ENCODE measurements at regions not wholly inside any gene's neighbourhood (a gene's known extent, or its start where the extent isn't known, plus 50 kb on each side); places are given as distances from the start of the nearest gene placed in this dataset.

GRCh38 chr5:106401561-106401960 is 1269.2 kb downstream of the EFNA5 start:
- ChIA-PET CTCF (ENCODE audit: unreplicated experiment) (no interaction called here), POLR2A (interaction anchor here (0.8 kb wide), 1 partner anchor 9 kb away, joined by 3 read pairs; no protein-coding TSS in a partner anchor)
- Histone ChIP-seq H3K4me2 (ENCODE audit: low read length) (no peak overlapping the region), H3K4me1 (ENCODE audit: insufficient read depth, low read length, poor library complexity, severe bottlenecking) (no peaks in the 10 kb centered on the region), H4K20me1 (ENCODE audit: insufficient read depth, low read length) (no peaks in the 10 kb centered on the region), H3K4me3 (ENCODE audit: low read depth, low read length, poor library complexity, severe bottlenecking) (no peak overlapping the region), H2AFZ (ENCODE audit: low read length) (no peak overlapping the region), H3K27ac (ENCODE audit: low read depth, low read length, poor library complexity, severe bottlenecking) (no peak overlapping the region), H3K9me3 (ENCODE audit: low read length) (no peaks in the 10 kb centered on the region), H3K9me2 (ENCODE audit: insufficient read depth, low read length) (no peaks in the 10 kb centered on the region), H3K79me2 (ENCODE audit: insufficient read depth, low read depth, low read length) (no peaks in the 10 kb centered on the region), H3K36me3 (ENCODE audit: insufficient read depth, low read length) (no peaks in the 10 kb centered on the region)
- intact Hi-C loops (cut with micrococcal nuclease; ENCODE audit: unreplicated experiment), result no loop called here
- DNase-seq (ENCODE audit: low spot score), result no peak
- TF ChIP-seq EZH2phosphoT487 (IDR thresholded peaks at IDR 0.05; ENCODE audit: borderline replicate concordance, low read depth, low read length), result no peak
- TF ChIP-seq, protein P1, sequence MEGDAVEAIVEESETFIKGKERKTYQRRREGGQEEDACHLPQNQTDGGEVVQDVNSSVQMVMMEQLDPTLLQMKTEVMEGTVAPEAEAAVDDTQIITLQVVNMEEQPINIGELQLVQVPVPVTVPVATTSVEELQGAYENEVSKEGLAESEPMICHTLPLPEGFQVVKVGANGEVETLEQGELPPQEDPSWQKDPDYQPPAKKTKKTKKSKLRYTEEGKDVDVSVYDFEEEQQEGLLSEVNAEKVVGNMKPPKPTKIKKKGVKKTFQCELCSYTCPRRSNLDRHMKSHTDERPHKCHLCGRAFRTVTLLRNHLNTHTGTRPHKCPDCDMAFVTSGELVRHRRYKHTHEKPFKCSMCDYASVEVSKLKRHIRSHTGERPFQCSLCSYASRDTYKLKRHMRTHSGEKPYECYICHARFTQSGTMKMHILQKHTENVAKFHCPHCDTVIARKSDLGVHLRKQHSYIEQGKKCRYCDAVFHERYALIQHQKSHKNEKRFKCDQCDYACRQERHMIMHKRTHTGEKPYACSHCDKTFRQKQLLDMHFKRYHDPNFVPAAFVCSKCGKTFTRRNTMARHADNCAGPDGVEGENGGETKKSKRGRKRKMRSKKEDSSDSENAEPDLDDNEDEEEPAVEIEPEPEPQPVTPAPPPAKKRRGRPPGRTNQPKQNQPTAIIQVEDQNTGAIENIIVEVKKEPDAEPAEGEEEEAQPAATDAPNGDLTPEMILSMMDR (conservative IDR thresholded peaks at IDR 0.05; ENCODE audit: low read length), result no peak
- no TSS peak for BruUV-seq (replicated peaks)

DNA sequence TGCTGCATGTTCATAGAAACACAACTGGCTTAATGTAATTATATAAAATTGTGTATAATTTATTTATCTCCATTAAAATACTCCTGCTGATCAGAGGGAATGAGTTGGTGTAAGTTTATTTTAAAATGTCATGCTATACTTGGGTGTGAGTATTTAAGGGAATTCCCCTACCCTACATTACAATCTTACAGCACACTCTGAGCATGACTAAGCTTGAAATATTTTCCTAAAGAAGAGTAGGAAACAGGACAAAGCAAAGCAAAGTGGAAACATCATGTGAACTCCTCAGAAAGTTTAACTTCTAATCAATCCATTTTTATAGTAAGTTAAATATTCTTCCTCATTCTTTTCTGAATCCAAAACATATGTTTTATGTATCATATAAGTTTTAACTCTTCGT is 1271.3 kb downstream of the EFNA5 start:
- Histone ChIP-seq H3K79me2 (ENCODE audit: insufficient read depth, low read depth, low read length) (no peaks in the 10 kb centered on the region), H2AFZ (ENCODE audit: low read length) (no peak overlapping the region), H3K36me3 (ENCODE audit: insufficient read depth, low read length) (no peaks in the 10 kb centered on the region), H3K27ac (ENCODE audit: low read depth, low read length, poor library complexity, severe bottlenecking) (no peak overlapping the region), H4K20me1 (ENCODE audit: insufficient read depth, low read length) (no peaks in the 10 kb centered on the region), H3K4me3 (ENCODE audit: low read depth, low read length, poor library complexity, severe bottlenecking) (no peak overlapping the region), H3K9me3 (ENCODE audit: low read length) (no peaks in the 10 kb centered on the region), H3K4me1 (ENCODE audit: insufficient read depth, low read length, poor library complexity, severe bottlenecking) (no peaks in the 10 kb centered on the region), H3K4me2 (ENCODE audit: low read length) (no peak overlapping the region), H3K9me2 (ENCODE audit: insufficient read depth, low read length) (no peaks in the 10 kb centered on the region)
- POLR2A ChIA-PET, result interaction anchor here (0.8 kb wide), 1 partner anchor 14 kb away, joined by 3 read pairs; no protein-coding TSS in a partner anchor
- CTCF ChIA-PET (ENCODE audit: unreplicated experiment), result no interaction called here
- no TSS peak for BruUV-seq (replicated peaks)
- no peak for TF ChIP-seq EZH2phosphoT487 (IDR thresholded peaks at IDR 0.05; ENCODE audit: borderline replicate concordance, low read depth, low read length)
- TF ChIP-seq, protein P1 (conservative IDR thresholded peaks at IDR 0.05; ENCODE audit: low read length), result no peak
- intact Hi-C loops (cut with micrococcal nuclease; ENCODE audit: unreplicated experiment), result no loop called here
- no peak for DNase-seq (ENCODE audit: low spot score)

GRCh38 chr5:106397700-106398099 is 1273.0 kb downstream of the EFNA5 start:
- no peak for DNase-seq (ENCODE audit: low spot score)
- no peak overlapping the region for H3K4me2 ChIP-seq (ENCODE audit: low read length)
- H3K27ac ChIP-seq (ENCODE audit: low read depth, low read length, poor library complexity, severe bottlenecking), result no peak overlapping the region
- intact Hi-C loops (cut with micrococcal nuclease; ENCODE audit: unreplicated experiment), result no loop called here
- ChIA-PET CTCF (ENCODE audit: unreplicated experiment) (no interaction called here), POLR2A (interaction anchor here (0.5 kb wide), 1 partner anchor 578 kb away, joined by 3 read pairs; no protein-coding TSS in a partner anchor)
- H4K20me1 ChIP-seq (ENCODE audit: insufficient read depth, low read length), result no peaks in the 10 kb centered on the region
- BruUV-seq (replicated peaks), result no TSS peak
- TF ChIP-seq, protein P1 (conservative IDR thresholded peaks at IDR 0.05; ENCODE audit: low read length), result no peak
- no peak for TF ChIP-seq EZH2phosphoT487 (IDR thresholded peaks at IDR 0.05; ENCODE audit: borderline replicate concordance, low read depth, low read length)
- H3K4me3 ChIP-seq (ENCODE audit: low read depth, low read length, poor library complexity, severe bottlenecking), result no peak overlapping the region
- H3K9me2 ChIP-seq (ENCODE audit: insufficient read depth, low read length), result no peaks in the 10 kb centered on the region
- H2AFZ ChIP-seq (ENCODE audit: low read length), result no peak overlapping the region
- H3K4me1 ChIP-seq (ENCODE audit: insufficient read depth, low read length, poor library complexity, severe bottlenecking), result no peaks in the 10 kb centered on the region
- no peaks in the 10 kb centered on the region for H3K36me3 ChIP-seq (ENCODE audit: insufficient read depth, low read length)
- no peaks in the 10 kb centered on the region for H3K9me3 ChIP-seq (ENCODE audit: low read length)
- no peaks in the 10 kb centered on the region for H3K79me2 ChIP-seq (ENCODE audit: insufficient read depth, low read depth, low read length)
